GM12872 (cell line): ENCODE measurements at regions not wholly inside any gene's neighbourhood (a gene's known extent, or its start where the extent isn't known, plus 50 kb on each side); places are given as distances from the start of the nearest gene placed in this dataset.

ENCODE experiments used
- TF ChIP-seq, protein P1 (sequence below): IDR thresholded peaks from 3 replicates; pipeline ENCODE4 v1.5.1; 2011; ENCODE audit warnings: low read depth, mild to moderate bottlenecking, low read length, moderate library complexity; ENCODE audit not compliant: insufficient read depth

DNA sequence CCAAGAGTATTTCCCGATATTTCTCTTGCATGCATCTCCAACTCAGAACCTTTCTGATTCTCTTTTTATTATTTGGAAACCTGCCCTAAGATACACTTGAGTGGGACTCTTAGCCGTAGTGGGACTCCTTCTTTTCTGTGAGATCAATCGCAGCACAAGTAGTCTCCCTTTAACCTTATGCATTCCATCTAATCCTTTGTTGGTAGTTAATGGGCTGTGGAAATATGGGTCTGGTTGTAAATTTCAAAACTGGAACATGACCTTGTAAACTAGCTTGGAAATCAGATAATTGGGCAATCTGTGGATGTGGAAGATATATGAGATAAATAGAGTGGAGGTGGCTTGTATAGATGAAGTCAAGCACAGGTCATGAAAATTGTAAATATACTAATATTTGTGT is 350.0 kb downstream of the NDFIP2 start:
- TF ChIP-seq, protein P1, sequence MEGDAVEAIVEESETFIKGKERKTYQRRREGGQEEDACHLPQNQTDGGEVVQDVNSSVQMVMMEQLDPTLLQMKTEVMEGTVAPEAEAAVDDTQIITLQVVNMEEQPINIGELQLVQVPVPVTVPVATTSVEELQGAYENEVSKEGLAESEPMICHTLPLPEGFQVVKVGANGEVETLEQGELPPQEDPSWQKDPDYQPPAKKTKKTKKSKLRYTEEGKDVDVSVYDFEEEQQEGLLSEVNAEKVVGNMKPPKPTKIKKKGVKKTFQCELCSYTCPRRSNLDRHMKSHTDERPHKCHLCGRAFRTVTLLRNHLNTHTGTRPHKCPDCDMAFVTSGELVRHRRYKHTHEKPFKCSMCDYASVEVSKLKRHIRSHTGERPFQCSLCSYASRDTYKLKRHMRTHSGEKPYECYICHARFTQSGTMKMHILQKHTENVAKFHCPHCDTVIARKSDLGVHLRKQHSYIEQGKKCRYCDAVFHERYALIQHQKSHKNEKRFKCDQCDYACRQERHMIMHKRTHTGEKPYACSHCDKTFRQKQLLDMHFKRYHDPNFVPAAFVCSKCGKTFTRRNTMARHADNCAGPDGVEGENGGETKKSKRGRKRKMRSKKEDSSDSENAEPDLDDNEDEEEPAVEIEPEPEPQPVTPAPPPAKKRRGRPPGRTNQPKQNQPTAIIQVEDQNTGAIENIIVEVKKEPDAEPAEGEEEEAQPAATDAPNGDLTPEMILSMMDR = no peak

DNA sequence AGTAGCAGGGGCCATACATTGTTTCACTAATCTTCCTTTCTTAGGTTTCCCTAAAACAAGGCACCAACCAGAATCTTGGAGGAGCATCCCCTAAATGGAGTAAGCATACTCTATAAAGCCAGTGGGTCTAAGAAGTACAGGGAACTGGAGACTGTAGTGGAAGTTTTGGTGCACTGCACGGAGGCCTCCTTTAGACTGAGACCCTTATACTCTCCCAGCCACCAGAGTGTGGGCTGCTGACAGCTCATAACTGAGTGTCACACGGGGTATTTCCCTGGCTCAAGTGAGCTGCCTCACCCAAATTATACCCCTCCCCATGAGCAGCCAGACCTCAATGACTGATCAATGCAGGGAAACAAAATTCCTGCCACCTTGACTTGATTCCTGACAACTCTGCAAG is 349.5 kb downstream of the NDFIP2 start:
- TF ChIP-seq, protein P1 = no peak

DNA sequence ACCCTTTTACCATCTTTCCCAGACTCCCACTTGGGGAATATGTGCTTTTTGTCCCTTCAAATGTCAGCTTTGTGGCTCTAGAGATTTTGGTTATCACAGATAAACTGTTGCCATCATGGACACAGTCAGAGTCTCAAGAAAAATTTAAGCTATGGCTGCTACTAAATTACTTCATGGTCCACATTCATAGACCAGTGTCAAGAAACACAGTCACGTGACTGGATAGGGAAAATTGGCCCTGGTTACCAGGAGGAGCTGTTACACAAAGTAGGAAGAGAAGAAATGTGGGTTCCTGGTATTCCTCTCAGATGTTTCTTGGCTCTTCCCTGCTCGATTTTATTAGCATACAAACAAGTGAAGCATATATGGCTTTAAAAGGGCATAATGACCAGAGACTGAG is 348.9 kb downstream of the NDFIP2 start:
- TF ChIP-seq, protein P1 = no peak

DNA sequence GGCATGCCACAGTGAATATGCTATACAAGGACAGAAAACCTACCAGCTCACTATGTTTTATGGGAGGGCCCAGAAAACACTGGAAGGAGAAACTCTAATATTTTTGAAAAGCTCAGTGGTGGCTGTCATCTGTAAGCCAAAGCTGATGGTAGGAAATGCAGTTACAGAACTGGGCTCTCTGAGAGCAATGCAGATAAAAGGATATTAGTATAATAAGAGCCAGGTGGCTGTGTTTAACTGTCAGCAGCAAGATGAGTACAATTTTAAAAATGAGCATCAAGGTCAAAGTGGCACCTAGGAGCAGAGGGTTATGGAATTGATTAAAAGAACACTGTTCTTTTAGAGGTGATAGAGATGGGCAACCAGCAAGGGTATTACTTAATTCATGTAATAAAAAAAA is 345.0 kb downstream of the NDFIP2 start:
- TF ChIP-seq, protein P1 = no peak

DNA sequence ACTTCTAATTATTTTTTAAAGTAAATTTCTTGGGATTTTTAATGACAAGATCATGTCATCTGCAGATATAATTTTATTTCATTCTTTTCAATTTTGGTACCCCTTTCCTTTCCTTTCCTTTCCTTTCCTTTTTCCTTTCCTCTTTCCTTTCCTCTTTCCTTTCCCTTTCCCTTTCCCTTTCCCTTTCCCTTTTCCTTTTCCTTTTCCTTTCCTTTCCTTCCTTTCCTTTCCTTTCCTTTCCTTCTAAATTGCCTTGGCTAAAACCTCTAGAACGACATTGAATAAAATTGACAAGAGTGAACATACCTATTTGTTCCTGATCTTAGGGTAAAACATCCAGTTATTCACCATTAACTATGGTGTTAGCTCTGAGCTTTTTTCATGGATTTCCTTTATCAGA is 334.1 kb downstream of the NDFIP2 start:
- TF ChIP-seq, protein P1 = no peak

DNA sequence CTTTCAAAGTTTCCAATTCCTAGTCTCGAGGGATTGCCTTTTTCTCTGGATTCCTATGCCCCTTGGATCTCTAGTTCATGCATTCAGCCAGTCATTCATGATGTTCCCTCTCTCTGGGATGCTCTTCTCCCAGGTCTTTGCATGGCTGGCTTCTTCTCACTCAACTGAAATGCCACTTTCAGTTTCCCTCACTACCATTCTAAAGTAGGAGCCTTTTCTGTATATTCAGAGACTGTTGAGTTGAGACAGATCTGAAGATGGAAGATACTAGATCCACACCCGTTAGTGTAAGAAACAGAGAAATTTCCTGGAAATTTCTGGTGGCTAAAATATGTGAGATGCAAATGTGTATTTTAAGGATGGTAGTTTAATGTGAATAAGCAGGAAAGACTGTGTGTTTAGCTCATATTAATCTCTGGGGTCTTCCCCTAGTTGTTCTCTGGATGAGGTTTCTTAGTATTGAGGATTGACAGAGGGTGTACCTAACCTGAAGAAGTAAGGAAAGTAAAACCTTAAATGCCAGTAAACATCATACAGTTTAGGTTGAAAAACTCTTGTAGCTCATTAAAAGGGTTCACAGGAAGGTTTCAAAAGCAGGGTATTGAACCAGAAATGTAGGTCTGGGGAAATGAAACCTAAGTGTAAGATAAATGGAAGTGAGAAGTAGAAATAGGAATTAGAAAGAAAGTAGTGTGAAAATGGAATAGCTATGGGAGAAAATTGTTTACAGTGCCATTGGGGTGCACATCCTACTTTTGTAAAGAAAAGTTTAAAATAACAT is 331.3 kb downstream of the NDFIP2 start:
- TF ChIP-seq, protein P1 = no peak

DNA sequence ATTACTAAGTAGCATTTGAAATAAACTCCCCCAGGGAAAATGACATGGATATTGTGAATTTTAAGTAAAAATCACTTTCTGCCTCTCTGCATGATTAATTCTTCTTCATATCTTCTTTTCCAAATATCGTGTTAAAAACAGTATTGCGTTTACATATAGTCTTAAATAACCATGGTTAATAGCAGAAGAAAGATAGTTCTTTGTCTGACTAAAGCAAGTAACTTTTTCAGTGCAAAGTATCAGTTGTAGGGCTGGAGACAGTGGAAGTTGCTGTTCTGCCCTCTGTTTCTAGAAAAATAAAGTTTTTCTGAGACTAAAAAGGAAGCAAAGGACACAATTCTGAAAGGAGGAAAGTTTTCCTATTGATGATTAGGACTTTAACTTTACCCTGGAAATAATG is 330.2 kb downstream of the NDFIP2 start:
- TF ChIP-seq, protein P1 = no peak
